GM21737 (cell line): ENCODE measurements at regions not wholly inside any gene's neighbourhood (a gene's known extent, or its start where the extent isn't known, plus 50 kb on each side); places are given as distances from the start of the nearest gene placed in this dataset.
"Not testable (repeated sequence)": the region's sequence is repeated elsewhere in the genome, so short reads cannot be mapped to it uniquely, and the experiment has no call there.

ENCODE experiments used
- ATAC-seq: cut with Tn5 transposase; IDR thresholded peaks from one replicate; pipeline ENCODE4 v1.9.1; 2021; ENCODE audit warnings: mild to moderate bottlenecking, moderate library complexity; ENCODE audit not compliant: unreplicated experiment

- ATAC-seq: no peak
Observed at GRCh38 chr1:82371844-82372498, 571.2 kb downstream of the ADGRL2 start.

- no peak for ATAC-seq
Observed at GRCh38 chr1:82367456-82367855, 566.7 kb downstream of the ADGRL2 start.

GRCh38 chr1:82366689-82367088 lies 566.0 kb downstream of the ADGRL2 start:
- ATAC-seq: no peak

GRCh38 chr1:82359541-82359940 lies 558.8 kb downstream of the ADGRL2 start:
- not testable (repeated sequence) for ATAC-seq

GRCh38 chr1:82358706-82359105 lies 558.0 kb downstream of the ADGRL2 start:
- not testable (repeated sequence) for ATAC-seq

- ATAC-seq: not testable (repeated sequence)
Observed at GRCh38 chr1:82354546-82354945, 553.8 kb downstream of the ADGRL2 start.

GRCh38 chr1:82348487-82348886 lies 547.8 kb downstream of the ADGRL2 start:
- ATAC-seq: no peak

GRCh38 chr1:82346141-82346540 lies 545.4 kb downstream of the ADGRL2 start:
- no peak for ATAC-seq

GRCh38 chr1:82343381-82343780 lies 542.6 kb downstream of the ADGRL2 start:
- no peak for ATAC-seq

- ATAC-seq: no peak
Observed at GRCh38 chr1:82337635-82338034, 536.9 kb downstream of the ADGRL2 start.

- ATAC-seq: no peak
Observed at GRCh38 chr1:82330330-82330729, 529.6 kb downstream of the ADGRL2 start.

GRCh38 chr1:82329226-82329625 lies 528.5 kb downstream of the ADGRL2 start:
- ATAC-seq: no peak

GRCh38 chr1:82323144-82323841 lies 522.6 kb downstream of the ADGRL2 start:
- no peak for ATAC-seq

- no peak for ATAC-seq
Observed at GRCh38 chr1:82321794-82322193, 521.1 kb downstream of the ADGRL2 start.

GRCh38 chr1:82319546-82319945 lies 518.8 kb downstream of the ADGRL2 start:
- ATAC-seq: no peak

- ATAC-seq: no peak
Observed at GRCh38 chr1:82318921-82319320, 518.2 kb downstream of the ADGRL2 start.

- ATAC-seq: no peak
Observed at GRCh38 chr1:82318265-82318664, 517.5 kb downstream of the ADGRL2 start.

GRCh38 chr1:82317671-82318070 lies 516.9 kb downstream of the ADGRL2 start:
- ATAC-seq: no peak

- ATAC-seq: no peak
Observed at GRCh38 chr1:82299656-82300055, 498.9 kb downstream of the ADGRL2 start.

GRCh38 chr1:82299056-82299455 lies 498.3 kb downstream of the ADGRL2 start:
- no peak for ATAC-seq

- no peak for ATAC-seq
Observed at GRCh38 chr1:82297139-82297896, 496.6 kb downstream of the ADGRL2 start.

GRCh38 chr1:82287556-82287955 lies 486.8 kb downstream of the ADGRL2 start:
- ATAC-seq: no peak
